ENCODE measurements at regions not wholly inside any gene's neighbourhood (a gene's known extent, or its start where the extent isn't known, plus 50 kb on each side); places are given as distances from the start of the nearest gene placed in this dataset.

DNA sequence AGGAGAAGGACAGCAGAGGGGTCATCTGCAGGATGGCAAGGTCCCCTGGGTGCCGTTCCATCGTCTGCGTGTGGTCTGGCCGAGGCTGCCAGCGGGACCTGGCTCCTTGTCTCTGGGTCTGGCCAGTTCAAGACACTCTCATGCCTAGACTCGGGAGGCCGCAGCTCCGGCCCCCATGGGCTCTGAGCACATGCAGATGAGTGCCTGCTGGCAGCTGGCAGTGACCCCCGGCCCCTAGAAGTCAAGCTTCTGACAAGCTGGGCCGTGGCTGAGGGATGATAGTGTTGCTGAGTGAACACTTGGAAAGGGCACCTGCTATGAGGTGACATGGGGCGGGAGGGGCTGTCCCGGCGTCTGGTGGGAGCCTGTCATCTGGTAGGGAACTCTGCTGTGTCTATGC, 1180.6 kb downstream of the BRD1 start:
- no peak for DNase-seq

DNA sequence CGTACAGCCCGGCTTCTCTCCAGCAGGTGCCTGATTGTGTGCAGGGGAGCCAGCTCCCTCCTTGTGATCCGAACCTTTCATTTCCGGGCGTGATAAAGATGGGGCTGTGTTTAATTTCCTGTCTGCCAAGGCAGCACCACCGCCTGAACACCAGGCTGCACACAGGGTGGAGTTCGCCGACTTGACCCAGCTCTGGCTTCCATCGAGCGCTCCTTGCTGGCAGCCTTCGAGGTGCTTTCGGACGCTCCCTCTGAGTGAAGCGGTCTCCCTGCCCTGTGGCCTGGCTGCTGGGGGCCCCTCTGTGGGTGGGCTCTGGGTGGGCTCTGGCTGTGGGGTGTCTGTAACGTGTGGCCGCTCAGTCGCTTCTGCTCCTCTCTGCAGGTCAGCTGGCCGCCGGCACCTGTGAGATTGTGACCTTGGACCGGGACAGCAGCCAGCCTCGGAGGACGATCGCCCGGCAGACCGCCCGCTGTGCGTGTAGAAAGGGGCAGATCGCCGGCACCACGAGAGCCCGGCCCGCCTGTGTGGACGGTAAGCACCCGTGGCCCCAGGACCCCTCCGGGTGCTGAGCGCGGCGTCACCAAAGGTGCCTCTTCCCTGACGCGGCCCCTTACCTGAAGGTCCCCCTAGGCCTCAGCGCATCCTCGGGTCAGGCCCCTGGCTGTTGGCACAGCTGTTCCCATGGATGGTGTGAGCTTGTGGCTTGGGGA, 1181.3 kb downstream of the BRD1 start:
- DNase-seq, result no peak

DNA sequence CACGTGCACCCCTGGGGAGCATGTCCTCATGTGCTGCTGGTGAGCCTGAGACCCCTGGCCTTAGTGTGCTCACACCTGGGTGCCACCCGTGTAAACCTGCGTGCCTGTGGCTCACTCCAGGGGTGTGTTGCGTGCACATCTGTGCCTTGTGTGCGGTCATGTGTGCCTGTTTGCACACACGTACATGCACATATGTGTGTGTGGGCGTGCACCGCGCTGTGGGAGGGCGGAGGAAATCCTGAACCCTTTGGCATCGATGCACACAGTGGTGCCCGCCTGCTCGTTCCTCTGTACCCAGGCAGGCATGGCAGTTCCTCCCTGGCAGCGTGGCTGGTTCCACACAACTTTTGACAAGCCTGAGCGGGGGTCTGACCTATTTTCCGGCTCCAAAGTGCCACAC, 1181.9 kb downstream of the BRD1 start:
- DNase-seq, result no peak

DNA sequence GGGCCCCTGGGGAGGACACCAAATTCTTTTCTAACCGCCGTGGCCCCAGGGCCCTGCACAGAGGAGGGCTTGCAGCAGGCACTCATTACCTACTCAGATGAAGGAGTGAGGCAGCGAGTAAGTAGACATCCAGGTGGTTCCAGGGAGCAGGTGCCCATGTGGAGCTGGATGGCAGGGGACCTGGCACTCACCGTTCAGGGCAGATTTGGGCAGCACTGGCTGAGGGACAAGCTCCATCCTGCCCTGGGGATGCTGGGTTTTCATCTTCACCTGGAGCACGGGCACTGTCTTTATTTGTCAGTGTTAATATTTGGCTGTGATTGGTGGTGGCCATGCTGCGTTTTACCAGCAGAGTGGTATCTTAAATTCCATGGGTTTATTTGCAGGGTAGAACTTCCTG, 1182.7 kb downstream of the BRD1 start:
- no peak for DNase-seq

DNA sequence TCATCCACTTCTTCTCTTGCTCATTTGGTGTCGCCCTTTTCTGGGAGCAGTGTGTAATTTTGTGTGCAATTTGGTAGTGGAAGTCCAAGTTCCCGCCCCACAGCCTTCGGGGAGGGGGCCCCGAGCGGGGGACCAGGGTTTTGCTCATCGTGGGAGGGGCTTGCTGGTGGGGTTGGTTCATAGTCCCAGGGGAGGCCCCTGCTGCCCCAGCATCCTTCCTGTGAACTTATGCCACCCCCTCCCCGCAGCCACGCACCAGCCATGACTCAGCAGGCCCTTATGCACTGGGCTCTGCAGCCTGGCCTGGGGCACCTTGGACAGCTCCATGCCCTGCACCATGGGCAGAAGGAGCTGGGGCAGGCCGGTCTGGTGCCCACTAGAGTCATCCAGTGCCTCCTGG, 1183.6 kb downstream of the BRD1 start:
- no peak for DNase-seq

DNA sequence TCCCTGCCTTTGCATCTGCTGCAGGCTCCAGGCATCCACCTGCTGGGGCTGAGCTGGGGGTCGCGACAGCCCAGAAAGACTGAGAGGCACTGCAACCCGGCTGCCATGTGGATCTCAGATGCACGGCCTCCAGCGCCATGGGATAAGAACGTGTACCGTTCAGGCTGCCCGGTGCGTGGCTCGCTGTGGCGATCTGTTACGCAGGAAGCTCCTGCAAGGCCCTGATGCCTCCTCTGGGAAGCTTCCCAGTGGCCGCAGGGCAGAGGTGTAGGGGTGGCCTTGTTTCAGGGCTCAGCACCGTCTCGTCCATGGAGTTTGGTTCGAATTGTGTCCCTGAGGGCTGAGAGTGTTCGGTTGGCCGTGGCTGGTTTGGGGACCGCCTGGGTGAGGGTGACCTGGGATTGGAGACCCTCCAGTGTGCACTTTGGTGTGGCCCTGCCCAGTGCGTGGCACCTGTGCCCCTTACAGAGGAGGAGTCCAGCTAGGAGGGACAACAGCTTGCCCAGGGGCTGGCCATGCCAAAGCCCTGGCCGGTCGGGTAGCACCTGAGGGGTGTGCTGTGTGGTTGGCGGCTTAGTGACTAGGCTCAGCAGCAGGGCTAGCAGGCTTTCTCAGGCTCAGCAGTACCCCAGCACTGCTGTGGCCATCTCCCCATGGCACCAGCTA, 1184.5 kb downstream of the BRD1 start:
- no peak for DNase-seq

DNA sequence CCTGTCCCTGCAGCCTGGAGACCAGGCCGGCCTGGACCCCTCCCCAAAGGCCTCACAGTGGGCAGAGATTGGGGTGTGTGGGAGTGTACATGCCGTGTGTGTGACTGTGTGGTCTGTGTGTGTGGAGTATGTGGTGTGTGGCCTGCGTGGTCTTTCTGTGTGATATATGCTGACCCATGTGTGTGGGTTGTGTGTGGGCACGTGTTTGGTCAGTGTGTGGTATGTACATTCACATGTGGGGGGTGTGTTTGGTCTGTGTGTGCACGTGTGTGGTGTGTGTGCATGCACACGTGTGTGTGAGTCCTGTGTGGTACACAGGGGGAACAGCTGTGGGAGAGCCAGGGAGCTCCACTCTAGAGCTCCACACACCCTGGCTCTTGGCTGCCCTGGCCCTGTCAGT, 1185.1 kb downstream of the BRD1 start:
- DNase-seq, result no peak

DNA sequence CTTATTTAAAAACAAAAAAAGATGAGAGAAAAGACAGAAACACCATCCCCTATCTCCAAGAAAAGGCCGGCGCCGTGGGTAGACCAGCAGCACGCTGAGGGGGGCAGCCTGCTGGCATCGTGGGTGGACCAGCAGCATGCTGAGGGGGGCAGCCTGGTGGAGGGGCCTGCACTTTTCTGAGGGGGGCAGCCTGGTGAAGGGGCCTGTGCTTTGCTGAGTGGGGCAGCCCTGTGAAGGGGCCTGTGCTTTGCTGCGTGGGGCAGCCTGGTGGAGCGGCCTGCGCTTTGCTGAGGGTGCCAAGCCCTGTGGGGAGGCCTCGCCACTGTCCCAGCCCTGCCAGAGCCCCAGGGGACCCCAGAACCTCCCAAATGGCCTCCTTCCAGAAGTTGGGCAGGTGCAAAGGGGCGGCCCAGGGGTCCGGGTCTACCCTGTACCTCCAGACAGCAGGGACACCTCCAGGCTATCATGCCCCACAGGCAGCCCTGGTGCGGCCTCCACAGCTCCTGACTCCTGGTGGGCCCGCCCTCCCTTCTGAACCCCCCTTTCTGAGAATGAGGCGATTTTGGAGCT, 1185.7 kb downstream of the BRD1 start:
- no peak for DNase-seq

DNA sequence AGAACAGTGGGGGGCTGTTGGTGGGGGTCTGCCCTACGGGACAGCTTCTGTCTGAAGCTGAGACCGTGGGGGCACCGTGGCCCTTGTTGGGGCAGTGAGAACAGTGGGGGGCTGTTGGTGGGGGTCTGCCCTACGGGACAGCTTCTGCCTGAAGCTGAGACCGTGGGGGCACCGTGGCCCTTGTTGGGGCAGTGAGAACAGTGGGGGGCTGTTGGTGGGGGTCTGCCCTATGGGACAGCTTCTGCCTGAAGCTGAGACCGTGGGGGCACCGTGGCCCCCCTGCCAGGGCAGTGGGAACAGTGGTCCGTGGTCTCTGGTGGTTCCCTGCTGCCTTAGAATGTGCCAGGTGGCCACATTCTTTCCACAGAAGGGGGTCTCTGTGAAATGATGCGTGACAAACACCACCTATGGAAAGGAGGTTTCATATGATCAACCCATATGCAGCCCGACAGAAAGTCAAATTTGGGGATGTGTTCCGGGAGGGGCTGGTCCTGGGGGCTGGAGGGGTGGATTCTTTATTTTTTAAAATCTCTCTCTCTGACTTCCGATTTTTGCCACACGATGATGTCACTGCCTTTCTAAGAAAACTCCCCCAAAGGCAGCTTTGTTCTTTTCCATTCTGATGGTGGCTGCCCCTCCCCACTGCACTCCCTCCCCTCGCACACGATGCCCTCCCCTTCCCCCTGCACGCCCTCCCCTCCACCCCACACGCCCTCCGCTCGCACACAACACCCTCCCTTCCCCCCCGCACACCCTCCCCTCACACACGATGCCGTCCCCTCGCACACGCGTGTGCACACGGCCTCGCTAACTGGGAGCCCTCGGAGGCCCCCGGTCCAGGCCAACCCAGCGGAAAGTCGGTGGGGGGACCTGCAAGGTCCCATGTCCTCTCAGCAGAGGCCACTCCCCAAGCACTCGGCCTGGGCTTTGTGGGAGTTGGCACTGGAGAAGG, 1186.5 kb downstream of the BRD1 start:
- no peak for DNase-seq

DNA sequence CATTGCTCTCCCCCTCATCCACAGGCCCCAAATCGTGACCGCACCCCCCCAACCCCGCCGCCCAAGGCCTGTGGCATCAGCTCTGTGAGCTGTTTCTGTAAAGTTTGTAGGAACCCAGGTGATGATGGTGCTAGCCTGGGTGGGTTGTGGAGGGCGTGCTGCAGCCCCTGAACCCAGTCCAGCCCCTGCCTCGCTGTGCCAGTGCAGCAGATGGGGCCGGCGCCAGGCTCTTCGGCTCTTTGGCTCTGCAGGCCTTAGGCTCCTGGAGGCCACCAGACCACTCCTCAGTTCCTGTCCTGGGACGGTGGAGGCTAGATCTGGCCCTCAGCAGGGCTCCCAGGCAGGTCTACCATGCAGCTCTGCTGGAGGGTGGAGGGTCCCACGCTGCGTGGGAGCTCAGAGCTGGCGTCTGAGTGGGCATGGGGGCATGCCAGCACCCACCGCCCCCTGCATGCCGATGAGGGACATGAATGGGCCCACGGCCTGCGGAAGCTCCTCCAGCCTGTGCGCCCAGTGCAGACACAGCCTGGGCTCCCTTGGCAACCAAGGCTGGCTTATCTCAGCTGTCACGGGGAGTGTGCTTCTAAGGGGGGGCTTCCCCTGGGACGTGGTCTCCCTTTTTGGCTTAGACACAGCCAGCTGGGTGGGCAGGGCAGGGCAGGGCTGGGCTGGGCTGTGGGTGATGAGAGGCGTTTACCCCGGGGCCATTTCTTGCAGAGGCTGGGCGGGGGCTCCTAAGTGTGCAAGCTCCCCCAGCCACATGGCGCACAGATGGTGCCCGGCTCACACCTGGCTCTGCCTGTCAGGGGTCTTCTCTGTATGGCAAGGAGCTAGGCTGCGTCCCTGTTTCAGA, 1187.6 kb downstream of the BRD1 start:
- DNase-seq, result no peak

DNA sequence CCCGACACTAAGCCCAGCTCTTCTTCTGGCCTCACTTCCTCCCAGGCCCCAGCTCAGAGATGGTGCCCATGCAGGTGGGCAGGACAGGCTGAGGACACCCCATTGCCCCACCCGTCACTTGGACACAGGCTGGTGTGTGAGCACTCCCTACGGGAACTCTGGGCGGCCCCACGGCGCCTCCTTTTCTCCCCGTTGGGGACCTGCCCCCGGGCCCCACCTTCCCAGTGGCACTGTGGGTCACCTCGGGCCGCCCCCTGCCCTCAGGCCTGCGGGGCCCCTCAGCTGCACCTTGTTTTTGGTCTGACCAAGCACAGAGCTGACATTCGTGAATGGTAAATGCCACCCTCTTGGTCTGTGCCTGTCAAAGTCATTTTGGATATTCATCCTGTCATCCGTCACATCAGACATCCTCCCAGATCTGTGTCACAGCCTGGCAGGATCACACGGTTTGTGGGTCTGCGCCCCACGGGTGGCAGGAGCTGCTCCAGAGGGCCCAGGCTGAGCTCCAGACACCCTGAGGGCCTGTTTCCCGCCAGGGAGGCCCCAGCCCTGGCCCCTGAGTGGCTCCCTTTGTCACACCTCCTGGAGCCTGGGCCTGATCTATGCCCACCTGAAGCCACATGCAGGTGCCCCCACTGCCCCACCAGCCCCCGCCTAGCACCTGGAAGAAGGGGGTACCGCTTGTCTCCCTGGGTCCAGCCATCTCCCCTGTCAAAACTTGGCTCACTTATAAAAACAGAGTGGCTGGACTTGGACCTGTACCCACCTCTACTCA, 1188.5 kb downstream of the BRD1 start:
- no peak for DNase-seq

DNA sequence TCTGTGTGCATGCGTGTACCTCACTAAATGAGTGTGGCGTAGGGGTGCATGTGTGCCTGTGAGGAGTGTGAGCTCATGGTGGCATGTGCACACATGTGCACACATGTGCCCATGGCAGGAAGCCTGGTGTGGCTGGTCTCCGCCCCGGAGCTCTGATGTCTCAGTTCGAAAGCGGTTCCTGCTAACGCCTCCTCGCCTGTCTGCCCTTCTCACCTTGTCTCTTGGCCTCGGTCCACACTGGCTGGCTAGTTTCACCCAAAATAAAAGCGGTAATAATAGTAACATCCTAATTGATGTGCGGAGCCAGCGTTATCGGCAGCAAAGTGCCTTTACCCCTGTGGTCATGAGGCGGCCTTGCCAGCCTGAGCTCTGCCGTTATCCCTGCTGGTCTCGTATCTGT, 1190.4 kb downstream of the BRD1 start:
- no peak for DNase-seq

DNA sequence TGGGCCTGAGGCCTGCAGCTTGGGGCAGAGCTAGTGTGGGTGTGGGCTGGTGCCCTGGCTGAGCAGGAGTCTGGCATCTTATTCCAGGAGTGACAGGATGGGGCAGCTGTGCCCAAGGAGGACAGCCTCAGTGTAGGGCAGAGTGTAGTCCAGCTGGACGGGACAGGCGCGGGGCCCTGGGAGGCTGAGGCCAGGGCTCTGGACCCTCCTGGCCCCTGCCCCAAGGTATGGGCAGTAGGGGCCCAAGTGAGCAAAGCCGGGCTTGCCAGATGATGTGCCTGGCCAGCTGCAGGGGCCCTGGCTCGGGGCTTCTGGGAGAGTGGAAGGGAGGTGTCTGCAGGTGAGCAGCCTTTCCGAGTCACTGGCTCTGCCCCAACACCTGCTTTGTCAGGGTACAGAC, 1190.9 kb downstream of the BRD1 start:
- no peak for DNase-seq

DNA sequence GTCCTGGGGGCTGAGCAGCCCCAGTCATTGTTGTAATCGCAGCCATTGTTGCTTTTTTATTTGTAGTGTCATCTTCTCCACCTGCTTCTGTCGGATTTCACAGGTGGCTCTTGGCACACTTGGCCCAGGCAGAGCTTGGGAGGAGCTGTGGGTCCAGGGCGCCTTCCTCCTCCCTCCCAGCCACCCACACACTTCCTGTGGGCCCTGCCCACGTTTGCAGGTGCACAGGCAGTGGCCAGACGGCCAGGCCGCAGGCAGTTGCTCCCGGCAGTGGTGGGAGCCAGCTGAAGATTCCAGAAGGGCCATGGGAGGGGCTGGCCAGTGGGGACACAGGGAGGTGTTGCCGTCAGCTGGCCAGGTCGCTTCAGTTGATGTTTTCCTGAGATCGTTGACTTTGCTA, 1191.9 kb downstream of the BRD1 start:
- DNase-seq, result no peak

DNA sequence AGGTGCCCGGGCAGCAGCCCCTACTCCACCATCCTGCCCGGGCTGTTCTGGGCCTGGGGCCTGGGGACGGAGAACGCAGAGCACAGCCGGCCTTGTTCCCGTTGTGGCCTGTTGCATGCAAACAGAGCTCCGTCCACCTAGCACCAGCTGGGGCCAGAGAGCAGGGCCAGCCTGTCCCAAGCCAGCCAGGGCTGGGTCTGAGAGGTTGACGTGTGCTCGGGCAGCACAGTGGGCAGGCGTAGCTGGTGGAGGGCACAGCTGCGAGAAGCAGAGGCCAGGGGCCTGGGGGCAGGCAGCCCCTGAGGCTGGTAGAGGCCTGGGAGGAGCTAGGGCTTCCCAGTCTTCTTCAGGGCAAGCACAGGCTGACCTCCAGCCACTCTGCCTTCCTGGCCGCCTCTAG, 1192.6 kb downstream of the BRD1 start:
- DNase-seq, result no peak

DNA sequence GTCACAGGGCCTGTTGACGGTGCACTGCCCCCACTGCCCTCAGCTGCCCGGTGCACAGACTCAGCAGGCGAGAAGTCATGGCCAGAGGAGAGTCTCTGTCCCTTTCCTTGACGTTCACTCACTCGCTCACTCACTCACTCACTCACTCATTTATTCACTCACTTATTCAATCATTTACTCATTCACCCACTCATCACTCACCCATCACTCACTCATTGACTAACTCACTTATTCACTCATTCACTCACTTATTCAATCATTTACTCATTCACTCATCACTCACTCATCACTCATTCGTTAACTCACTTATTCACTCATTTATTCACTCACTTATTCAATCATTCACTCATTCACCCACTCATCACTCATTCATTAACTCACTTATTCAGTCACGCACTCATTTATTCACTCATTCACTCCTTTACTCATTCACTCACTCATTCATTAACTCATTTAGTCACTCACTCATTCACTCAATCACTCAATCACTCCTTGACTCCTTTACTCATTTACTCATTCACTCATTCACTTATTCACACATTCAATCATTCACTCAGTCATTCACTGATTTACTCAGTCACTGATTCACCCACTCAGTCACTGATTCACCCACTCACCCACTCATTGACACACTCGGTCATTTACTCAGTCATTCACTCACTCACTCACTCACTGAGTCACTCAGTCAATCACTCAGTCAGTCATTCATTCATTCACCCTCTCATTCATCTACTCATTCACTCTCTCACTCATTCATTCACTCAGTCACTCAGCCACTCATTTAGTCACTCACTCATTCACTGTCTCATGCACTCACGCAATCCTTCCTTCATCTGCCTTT, 1193.5 kb downstream of the BRD1 start:
- no peak for DNase-seq

DNA sequence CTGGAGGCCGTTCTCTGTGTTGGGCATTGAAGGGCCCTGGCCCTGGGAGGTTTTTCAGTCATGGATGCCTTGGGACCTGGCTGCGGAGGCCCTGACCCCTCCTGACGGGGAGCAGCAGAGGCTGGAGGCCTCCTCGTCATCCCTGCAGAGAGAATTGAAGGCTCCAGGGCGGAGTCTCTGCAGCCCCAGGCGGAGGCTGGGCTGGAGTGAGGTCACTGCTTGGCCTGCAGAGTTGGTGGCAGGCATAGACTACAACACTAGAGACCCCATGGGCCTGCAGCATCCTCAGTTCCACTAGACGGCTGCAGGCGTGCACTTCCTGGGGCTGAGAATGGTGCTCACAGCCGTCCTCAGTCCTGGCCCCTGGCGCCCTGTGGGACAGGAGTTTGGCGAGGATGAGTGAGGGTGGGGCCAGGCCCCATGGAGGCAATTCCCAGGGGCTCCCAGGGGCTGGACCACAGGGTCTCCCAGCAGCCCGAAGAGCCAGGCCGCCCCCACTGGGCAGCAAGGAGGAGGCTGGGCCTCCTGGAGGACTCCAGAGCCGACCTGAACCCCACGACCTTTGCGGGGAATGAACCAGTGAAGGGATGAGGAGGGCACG, 1194.9 kb downstream of the BRD1 start:
- DNase-seq, result no peak

DNA sequence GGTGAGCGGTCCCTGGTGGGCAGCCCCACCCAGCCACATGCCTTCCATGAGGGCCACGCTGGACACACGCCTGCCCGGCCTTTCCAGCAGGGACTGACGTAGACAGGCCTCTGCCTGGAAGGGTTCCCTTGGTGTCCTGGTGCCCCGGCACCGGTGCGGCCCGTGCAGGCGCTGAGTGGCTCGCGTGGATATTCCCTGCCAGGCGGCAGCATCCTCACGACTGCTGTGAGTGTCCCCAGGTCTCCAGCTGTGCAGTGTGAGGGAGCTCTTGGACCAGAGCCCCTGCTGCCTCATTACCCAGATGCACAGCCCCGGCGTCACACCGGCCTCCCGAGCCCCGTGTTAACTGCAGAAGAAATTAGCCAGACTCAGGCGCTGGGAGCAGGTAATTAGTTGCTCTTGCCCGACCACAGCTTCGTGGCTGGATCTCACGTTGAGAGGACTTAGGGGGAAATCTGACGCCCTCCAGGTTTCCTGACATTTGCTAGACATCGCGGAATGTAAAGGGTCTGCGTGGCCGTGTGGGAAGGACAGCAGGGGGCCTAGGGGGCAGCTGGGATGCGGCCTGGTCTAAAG, 1196.3 kb downstream of the BRD1 start:
- no peak for DNase-seq

DNA sequence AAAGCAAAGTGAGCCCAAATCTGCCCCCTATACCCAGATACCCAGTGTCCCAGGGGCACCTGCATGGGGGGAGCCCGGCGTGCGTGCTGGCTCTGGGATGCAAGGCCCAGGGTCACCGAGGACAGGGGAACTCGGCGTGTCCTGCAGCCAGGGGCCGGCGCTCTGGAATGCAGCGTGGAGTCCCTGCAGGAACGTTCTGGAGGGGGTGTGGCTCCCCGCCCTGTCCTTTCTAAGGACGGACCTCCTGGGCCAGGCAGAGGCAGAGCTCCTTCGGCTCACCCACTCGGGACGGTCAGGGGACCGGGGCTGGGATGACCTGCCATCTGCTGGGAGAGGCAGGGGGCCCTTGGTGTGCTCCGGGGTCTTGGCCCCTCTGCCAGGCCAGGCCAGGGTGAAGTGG, 1196.8 kb downstream of the BRD1 start:
- DNase-seq, result no peak

DNA sequence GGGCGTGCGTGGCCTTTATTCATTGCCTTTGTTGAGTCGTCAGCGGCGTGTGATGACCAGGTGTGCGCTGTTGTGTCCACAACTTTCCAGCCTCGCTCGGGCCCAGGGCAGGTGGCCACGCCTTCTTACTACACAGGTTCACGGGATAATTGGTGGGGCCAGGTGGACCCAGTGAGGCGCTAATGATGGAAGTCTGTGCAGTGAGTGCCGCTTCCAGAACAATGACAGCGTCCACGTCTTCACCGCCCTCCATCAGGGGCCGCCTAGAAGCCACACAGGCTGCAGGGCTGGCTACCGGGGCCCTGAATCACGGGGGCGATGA, 1197.3 kb downstream of the BRD1 start:
- DNase-seq, result no peak

Measured in 8988T (cell line).